ENCODE measurements at regions not wholly inside any gene's neighbourhood (a gene's known extent, or its start where the extent isn't known, plus 50 kb on each side); places are given as distances from the start of the nearest gene placed in this dataset.
A peak's percentile ranks its signal among the peaks of the same experiment; 100 is the strongest.

- no peak overlapping the region for H3K4me3 Mint-ChIP-seq
- DNase-seq, result no peak
- Histone ChIP-seq H3K4me2 (replicated peaks; ENCODE audit: extremely low read depth, low read length, poor library complexity, severe bottlenecking) (no peak overlapping the region), H2AFZ (ENCODE audit: insufficient read depth, low read depth, low read length, poor library complexity, severe bottlenecking) (no peak overlapping the region), H3K27me3 (ENCODE audit: control insufficient read depth in 2 of 2, insufficient read depth in 2 of 2, low read length in 2 of 2) (no peaks in the 10 kb centered on the region), H3K27ac (ENCODE audit: low read depth in 1 of 2, low read length in 2 of 2) (no peak overlapping the region), H3K9ac (ENCODE audit: insufficient read depth, low read length, poor library complexity, severe bottlenecking) (no peak overlapping the region), H3K9me3 (replicated peaks in 1 of 2; ENCODE audit: control insufficient read depth in 1 of 2, insufficient read depth in 1 of 2, low read length in 2 of 2) (no peaks in the 10 kb centered on the region), H4K20me1 (ENCODE audit: insufficient read depth, low read length) (no peaks in the 10 kb centered on the region), H3K36me3 (replicated peaks in 1 of 2; ENCODE audit: control insufficient read depth in 1 of 2, insufficient read depth in 2 of 2, low read length in 2 of 2) (no peaks in the 10 kb centered on the region), H3K4me3 (replicated peaks in 1 of 3; ENCODE audit: low read depth in 2 of 3, low read length in 3 of 3) (no peak overlapping the region), H3K79me2 (ENCODE audit: insufficient read depth, low read length) (no peaks in the 10 kb centered on the region), H3K4me1 (ENCODE audit: control insufficient read depth in 1 of 2, insufficient read depth in 2 of 2, low read length in 2 of 2) (peaks cover 8 to 17% of the 10 kb centered on the region in 2 donors)
- peaks cover 0 to 3% (median 0%) of the 10 kb centered on the region in 3 donors for H3K27me3 Mint-ChIP-seq (ENCODE audit: low read depth in 3 of 3)
- 100% methylated on average over 3 of the region's 4 CpGs for WGBS (ENCODE audit: insufficient coverage)
- intact Hi-C loops (cut with micrococcal nuclease), result no loop called here
- H3K27ac Mint-ChIP-seq, result no peak overlapping the region
- peaks cover 0 to 2% (median 0%) of the 10 kb centered on the region in 7 donors for H3K9me3 Mint-ChIP-seq
- peaks cover 0 to 2% of the 10 kb centered on the region in 2 donors for H3K36me3 Mint-ChIP-seq
- no peak for TF ChIP-seq CTCF (IDR thresholded peaks at IDR 0.05)
- H3K4me1 Mint-ChIP-seq, result peaks cover 17% of the 10 kb centered on the region
These were observed 94.1 kb upstream of the DST start for GRCh38 chr6:56736804-56737203.

- Histone ChIP-seq H3K27ac (ENCODE audit: low read depth in 1 of 2, low read length in 2 of 2) (no peak overlapping the region), H3K36me3 (replicated peaks in 1 of 2; ENCODE audit: control insufficient read depth in 1 of 2, insufficient read depth in 2 of 2, low read length in 2 of 2) (no peaks in the 10 kb centered on the region), H3K4me3 (replicated peaks in 1 of 3; ENCODE audit: low read depth in 2 of 3, low read length in 3 of 3) (no peak overlapping the region), H2AFZ (ENCODE audit: insufficient read depth, low read depth, low read length, poor library complexity, severe bottlenecking) (no peak overlapping the region), H3K79me2 (ENCODE audit: insufficient read depth, low read length) (no peaks in the 10 kb centered on the region), H3K4me1 (ENCODE audit: control insufficient read depth in 1 of 2, insufficient read depth in 2 of 2, low read length in 2 of 2) (peaks cover 8% of the 10 kb centered on the region in 2 donors), H3K9me3 (replicated peaks in 1 of 2; ENCODE audit: control insufficient read depth in 1 of 2, insufficient read depth in 1 of 2, low read length in 2 of 2) (no peaks in the 10 kb centered on the region), H3K4me2 (replicated peaks; ENCODE audit: extremely low read depth, low read length, poor library complexity, severe bottlenecking) (no peak overlapping the region), H3K27me3 (ENCODE audit: control insufficient read depth in 2 of 2, insufficient read depth in 2 of 2, low read length in 2 of 2) (no peaks in the 10 kb centered on the region), H3K9ac (ENCODE audit: insufficient read depth, low read length, poor library complexity, severe bottlenecking) (no peak overlapping the region), H4K20me1 (ENCODE audit: insufficient read depth, low read length) (no peaks in the 10 kb centered on the region)
- H3K27ac Mint-ChIP-seq, result no peak overlapping the region
- intact Hi-C loops (cut with micrococcal nuclease), result no loop called here
- DNase-seq, result peak; percentile 36 to 75 (median 63)
- peaks cover 0 to 2% of the 10 kb centered on the region in 2 donors for H3K36me3 Mint-ChIP-seq
- peaks cover 13% of the 10 kb centered on the region for H3K4me1 Mint-ChIP-seq
- H3K9me3 Mint-ChIP-seq, result peaks cover 0 to 2% (median 0%) of the 10 kb centered on the region in 7 donors
- no CpG with 5 or more reads among the region's 2 CpGs for WGBS (ENCODE audit: insufficient coverage)
- no peak overlapping the region for H3K4me3 Mint-ChIP-seq
- no peaks in the 10 kb centered on the region for H3K27me3 Mint-ChIP-seq (ENCODE audit: low read depth in 3 of 3)
- no peak for TF ChIP-seq CTCF (IDR thresholded peaks at IDR 0.05)
These were observed 91.6 kb upstream of the DST start for GRCh38 chr6:56734335-56734734.
